ENCODE measurements at regions not wholly inside any gene's neighbourhood (a gene's known extent, or its start where the extent isn't known, plus 50 kb on each side); places are given as distances from the start of the nearest gene placed in this dataset.

DNA sequence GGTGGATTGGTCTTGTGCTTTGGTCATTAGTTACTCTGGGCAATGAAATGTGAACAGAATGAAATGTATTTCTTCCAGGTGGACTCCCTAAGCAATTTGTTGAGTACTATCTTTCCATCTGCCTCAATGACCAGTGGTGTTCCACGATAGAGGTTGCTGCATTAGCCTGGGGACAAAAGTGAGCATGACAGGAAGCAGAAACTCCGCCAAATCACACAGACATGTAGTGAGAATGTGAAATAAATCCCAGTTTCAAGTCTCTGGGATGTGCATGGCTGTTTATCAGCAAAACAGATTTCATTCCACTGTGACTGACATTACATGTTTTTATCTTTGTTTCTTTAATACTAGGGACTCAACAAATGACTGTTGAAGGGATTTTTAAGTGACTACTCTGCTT, 63.3 kb upstream of the DCBLD2 start:
- TF ChIP-seq, protein P1, sequence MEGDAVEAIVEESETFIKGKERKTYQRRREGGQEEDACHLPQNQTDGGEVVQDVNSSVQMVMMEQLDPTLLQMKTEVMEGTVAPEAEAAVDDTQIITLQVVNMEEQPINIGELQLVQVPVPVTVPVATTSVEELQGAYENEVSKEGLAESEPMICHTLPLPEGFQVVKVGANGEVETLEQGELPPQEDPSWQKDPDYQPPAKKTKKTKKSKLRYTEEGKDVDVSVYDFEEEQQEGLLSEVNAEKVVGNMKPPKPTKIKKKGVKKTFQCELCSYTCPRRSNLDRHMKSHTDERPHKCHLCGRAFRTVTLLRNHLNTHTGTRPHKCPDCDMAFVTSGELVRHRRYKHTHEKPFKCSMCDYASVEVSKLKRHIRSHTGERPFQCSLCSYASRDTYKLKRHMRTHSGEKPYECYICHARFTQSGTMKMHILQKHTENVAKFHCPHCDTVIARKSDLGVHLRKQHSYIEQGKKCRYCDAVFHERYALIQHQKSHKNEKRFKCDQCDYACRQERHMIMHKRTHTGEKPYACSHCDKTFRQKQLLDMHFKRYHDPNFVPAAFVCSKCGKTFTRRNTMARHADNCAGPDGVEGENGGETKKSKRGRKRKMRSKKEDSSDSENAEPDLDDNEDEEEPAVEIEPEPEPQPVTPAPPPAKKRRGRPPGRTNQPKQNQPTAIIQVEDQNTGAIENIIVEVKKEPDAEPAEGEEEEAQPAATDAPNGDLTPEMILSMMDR (conservative IDR thresholded peaks at IDR 0.05), result no peak
- no peak overlapping the region for H2BK5ac ChIP-seq (ENCODE audit: insufficient read length, low read length)
- H4K5ac ChIP-seq (ENCODE audit: insufficient read length, low read depth, low read length), result no peak overlapping the region
- H2BK120ac ChIP-seq (ENCODE audit: low read depth, low read length, poor library complexity, severe bottlenecking), result no peak overlapping the region
- H3K9me3 ChIP-seq (ENCODE audit: control insufficient read depth, low read depth, low read length), result no peaks in the 10 kb centered on the region
- H3K23me2 ChIP-seq (ENCODE audit: insufficient read length, low read depth, low read length, poor library complexity, severe bottlenecking), result no peaks in the 10 kb centered on the region
- no peaks in the 10 kb centered on the region for H4K20me1 ChIP-seq (ENCODE audit: control insufficient read depth, insufficient read depth, insufficient read length)
- no peaks in the 10 kb centered on the region for H3K79me2 ChIP-seq (ENCODE audit: insufficient read depth, low read length)
- H4K91ac ChIP-seq (ENCODE audit: insufficient read length, low read depth, low read length), result no peak overlapping the region
- H3K79me1 ChIP-seq (ENCODE audit: insufficient read depth, low read depth, low read length, poor library complexity, severe bottlenecking), result no peaks in the 10 kb centered on the region
- H2BK20ac ChIP-seq (ENCODE audit: low read depth, low read length, poor library complexity, severe bottlenecking), result no peak overlapping the region
- H3K56ac ChIP-seq (ENCODE audit: insufficient read length, low read depth, low read length), result no peak overlapping the region
- Mint-ChIP-seq H3K27me3 (ENCODE audit: low read depth) (no peaks in the 10 kb centered on the region), H3K36me3 (ENCODE audit: insufficient read depth in 1 of 3, low read depth in 3 of 3) (no peaks in the 10 kb centered on the region), H3K4me3 (no peak overlapping the region), H3K27ac (no peak overlapping the region; a peak in 1 of 7 replicates), H3K9me3 (no peaks in the 10 kb centered on the region), H3K4me1 (no peaks in the 10 kb centered on the region)
- no peak overlapping the region for H3K4me2 ChIP-seq (ENCODE audit: insufficient read depth, insufficient read length, low read length)
- no peak overlapping the region for H2BK15ac ChIP-seq (ENCODE audit: low read depth, low read length)
- no peak overlapping the region for H3K14ac ChIP-seq (ENCODE audit: insufficient read depth, low read length)
- H3K9ac ChIP-seq (ENCODE audit: extremely low read depth, insufficient read length, low read length), result no peak overlapping the region
- no peak overlapping the region for H2AFZ ChIP-seq (ENCODE audit: low read length)
- no peak overlapping the region for H2BK12ac ChIP-seq (ENCODE audit: insufficient read length, low read depth, low read length)
- WGBS (ENCODE audit: extremely low coverage, insufficient read length, low lambda C conversion rate), result no CpG with 5 or more reads among the region's 2 CpGs
- no peak overlapping the region for H2AK5ac ChIP-seq (ENCODE audit: insufficient read length, low read length)
- DNase-seq, result no peak
- H3K18ac ChIP-seq (ENCODE audit: insufficient read length, low read depth, low read length), result no peak overlapping the region
- no peaks in the 10 kb centered on the region for H3K27me3 ChIP-seq (ENCODE audit: insufficient read depth, low read length)
- no peak overlapping the region for H3K23ac ChIP-seq (ENCODE audit: insufficient read length, low read depth, low read length)
- H3K27ac ChIP-seq (ENCODE audit: insufficient read length, low read depth, low read length), result no peak overlapping the region
- H4K8ac ChIP-seq (replicated peaks; ENCODE audit: insufficient read length, low read depth, low read length), result no peak overlapping the region
- H3K4me1 ChIP-seq (ENCODE audit: insufficient read depth, low read length), result no peaks in the 10 kb centered on the region
- H3T11ph ChIP-seq (ENCODE audit: low read length), result no peak overlapping the region
- H3K4ac ChIP-seq (ENCODE audit: low read depth, low read length), result no peak overlapping the region
